NCI-H2227 (cell line): ENCODE measurements at regions not wholly inside any gene's neighbourhood (a gene's known extent, or its start where the extent isn't known, plus 50 kb on each side); places are given as distances from the start of the nearest gene placed in this dataset.

Experiments used
- DNase-seq: peaks from one replicate; lab custom pipeline; 2025; ENCODE audit not compliant: unreplicated experiment; lab: John Stamatoyannopoulos, UW

DNA sequence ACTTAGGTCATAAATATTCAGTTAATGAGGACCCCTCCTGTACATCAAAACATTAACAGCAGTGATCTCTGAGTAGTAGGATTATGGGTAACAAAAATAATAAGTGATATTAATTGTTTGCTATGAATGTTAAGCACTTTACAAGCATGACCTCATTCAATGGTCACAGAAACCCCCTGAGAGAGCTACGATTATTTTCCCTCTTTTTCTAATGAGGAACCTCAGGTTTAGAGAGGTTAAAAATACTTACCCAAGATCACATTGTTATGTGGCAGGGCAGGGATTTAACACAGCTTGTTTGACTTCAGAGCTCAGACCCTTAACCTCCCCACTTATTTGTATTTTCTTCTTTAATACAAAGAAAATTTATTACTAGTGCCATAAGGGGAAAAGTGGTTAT is 228.2 kb downstream of the TBL1XR1 start:
- DNase-seq = no peak

GRCh38 chr3:176968631-176969030 is 228.7 kb downstream of the TBL1XR1 start:
- DNase-seq = no peak

DNA sequence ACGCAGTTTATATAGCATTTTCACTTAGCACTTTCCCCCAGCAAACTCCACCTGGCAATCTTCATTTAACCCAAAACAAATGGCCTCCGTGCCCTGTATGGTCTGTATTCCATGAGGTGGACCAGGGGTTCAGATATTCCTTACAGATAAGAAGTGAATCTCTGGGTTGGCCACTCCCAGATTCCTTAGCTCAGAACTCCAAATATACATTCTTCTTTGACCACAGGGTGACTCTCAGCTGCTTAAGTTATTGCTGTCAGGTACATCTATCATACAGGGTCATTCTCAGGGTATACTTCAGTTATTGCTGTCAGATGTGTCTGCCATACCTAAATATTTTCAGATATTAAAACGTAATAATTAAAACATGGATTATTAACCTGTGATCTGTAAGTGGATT is 229.8 kb downstream of the TBL1XR1 start:
- DNase-seq = no peak

GRCh38 chr3:176964661-176965060 is 232.6 kb downstream of the TBL1XR1 start:
- no peak for DNase-seq

- no peak for DNase-seq
These were observed 235.4 kb downstream of the TBL1XR1 start for GRCh38 chr3:176961916-176962315.

DNA sequence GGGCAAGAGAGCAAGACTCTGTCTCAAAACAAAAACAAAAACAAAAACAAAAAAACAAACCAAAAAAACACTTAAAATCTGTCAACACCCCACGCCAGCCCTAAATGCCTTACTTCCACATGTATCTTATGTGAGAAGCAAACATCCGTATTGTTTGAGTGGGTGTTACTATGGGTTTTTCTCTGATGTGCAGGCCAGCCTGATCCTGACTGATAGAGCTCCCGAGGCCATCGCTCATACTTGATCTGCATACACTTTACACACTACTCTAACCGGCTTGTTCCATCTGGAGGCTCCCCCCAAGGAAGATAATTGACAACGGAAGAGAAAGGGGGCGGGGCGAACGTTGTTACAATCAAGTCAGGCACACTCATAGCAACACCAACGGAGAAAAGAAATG is 237.4 kb downstream of the TBL1XR1 start:
- no peak for DNase-seq

DNA sequence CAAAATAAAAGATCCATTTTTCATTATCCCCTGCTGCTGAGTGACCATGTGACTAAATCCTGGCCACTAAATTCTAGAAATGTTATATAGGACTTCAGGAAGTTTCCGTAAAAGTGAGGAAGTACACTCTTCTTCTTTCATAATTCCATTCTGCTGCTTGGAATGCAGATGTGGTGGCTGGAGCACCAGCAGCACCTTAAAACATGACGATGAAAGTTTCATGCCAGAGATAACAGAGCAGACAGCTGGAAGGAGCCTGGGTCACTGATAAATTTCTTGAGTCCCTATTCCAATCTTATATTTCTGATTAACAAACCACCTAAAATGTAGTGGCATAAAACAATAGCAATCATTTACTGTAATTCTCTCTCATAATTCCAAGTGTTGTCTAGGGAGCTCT is 238.7 kb downstream of the TBL1XR1 start:
- no peak for DNase-seq

DNA sequence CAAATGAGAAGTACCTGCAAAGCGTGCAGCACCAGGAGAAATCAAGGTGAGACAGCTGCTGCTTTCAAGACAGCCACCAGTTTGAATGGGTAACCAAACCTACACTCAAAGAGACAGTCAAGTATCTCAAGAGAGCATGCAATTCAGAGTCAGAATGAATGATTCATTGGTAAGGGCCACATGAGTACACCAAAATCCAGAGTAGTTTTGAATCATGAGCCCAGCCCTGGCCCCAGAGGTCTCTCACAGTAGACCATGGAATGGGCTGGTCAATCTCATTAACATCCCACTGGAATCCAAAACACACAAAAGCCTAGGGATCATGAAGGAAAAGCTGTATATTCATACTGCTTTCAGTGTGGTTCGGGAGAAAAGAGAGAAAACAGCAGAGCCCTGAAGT is 242.8 kb downstream of the TBL1XR1 start:
- DNase-seq = no peak

- DNase-seq = no peak
These were observed 243.9 kb downstream of the TBL1XR1 start for GRCh38 chr3:176953106-176954060.

DNA sequence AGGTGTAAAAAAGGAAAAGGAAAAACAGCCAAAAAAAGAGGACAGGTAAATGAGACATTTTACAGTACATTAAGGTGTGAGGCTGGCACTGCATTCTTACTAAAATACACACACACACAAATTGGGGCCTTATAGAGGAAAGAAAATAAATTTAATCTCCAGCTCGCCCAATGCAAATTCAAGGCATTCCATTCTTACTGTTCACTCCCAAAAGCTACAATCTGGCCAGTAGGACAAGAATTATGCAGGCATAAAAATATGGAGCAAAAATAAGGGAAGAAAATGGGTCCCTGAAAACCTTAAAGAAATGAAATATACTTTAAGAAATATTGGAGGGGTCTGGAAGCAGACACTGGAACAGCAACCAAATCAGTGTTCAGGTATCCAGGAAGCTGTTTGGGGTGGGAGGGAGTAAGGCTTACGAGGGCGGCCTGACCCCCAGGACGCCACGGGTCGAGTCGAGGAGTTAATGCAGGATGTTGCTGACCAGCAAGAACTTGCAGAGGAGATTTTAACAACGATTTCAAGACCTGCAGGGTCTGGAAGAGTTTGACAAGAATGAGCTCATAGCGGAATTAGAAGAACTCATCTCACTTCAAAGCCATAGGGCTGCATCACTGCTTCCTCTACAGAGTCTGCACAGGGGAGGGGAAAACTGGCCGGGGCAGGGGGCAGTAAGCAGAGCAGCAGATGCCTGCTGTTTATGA is 245.5 kb downstream of the TBL1XR1 start:
- no peak for DNase-seq

GRCh38 chr3:176951144-176951543 is 246.1 kb downstream of the TBL1XR1 start:
- no peak for DNase-seq

DNA sequence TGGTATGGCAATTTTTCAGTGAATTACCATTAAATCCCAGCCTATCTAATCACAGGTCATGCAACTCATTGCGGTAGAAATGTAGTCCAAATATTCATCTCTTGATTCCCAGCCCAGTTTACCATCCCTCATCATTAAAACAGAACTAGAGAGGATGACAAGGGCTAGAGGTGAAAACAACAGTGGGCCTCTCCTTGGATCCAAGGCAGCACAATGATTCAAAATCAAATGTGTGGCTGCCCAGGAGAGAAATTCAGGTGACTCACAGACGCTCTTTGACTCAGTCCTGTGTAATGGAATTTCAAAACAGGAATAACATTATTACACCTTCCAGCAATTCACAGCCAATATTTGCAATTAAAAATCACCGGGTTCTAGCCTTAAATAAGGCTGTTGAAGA is 246.5 kb downstream of the TBL1XR1 start:
- no peak for DNase-seq

GRCh38 chr3:176948151-176948550 is 249.1 kb downstream of the TBL1XR1 start:
- no peak for DNase-seq

DNA sequence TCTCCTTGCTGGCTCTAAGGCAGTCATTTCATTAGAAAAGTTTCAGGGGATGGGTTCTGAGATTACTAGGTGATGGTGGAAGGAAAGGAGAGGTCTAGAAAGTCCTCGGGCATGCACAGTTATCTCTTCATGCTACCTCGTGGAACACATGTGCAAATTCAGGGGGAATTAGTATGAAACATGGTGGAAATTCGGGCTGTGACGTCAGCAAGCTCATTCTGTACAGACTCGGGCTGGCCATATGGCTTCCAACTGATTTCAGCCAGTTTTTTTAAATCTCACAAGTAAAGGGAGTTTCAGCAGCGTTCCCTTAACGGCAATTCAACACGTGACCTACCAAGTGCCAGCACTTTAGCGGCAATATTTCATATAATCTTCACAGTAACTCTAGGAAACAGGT is 251.1 kb downstream of the TBL1XR1 start:
- DNase-seq = no peak

DNA sequence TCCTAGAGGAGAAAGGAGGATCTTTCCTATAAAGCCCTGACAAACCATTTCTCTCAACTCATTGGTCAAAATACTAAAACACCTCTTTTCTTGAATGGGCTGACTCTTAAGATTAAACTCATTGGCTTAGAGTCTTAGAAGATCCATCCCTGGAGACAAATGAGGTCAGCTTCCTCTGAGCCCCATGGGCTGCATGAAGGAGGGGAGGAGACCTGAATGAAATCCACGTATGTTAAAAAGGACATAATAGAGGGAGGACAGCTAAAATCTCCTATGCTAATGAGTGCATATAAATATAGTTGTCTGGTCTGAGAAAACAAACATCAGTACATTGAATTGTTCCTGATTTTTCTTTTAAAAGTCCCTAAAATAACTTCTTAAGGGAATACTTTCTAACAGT is 255.0 kb downstream of the TBL1XR1 start:
- DNase-seq = no peak

DNA sequence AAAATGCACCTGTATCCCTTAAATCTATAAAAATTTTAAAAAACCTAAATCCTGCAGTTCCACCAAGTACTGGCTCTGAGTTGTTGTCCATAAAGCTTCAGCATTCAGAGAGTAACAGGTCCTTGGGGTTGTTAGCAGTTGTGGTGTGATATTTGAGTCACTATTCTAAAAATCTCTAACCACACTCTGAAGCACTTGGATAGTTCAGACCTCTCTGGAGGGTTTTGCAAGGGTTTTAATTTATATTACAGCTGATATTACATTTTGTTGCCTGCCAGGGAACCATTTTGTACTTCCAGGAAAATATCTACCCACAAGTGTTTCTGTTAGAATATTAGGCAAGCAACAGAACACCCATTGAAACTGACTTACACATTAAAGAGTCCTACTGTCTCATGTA is 255.6 kb downstream of the TBL1XR1 start:
- DNase-seq = no peak

DNA sequence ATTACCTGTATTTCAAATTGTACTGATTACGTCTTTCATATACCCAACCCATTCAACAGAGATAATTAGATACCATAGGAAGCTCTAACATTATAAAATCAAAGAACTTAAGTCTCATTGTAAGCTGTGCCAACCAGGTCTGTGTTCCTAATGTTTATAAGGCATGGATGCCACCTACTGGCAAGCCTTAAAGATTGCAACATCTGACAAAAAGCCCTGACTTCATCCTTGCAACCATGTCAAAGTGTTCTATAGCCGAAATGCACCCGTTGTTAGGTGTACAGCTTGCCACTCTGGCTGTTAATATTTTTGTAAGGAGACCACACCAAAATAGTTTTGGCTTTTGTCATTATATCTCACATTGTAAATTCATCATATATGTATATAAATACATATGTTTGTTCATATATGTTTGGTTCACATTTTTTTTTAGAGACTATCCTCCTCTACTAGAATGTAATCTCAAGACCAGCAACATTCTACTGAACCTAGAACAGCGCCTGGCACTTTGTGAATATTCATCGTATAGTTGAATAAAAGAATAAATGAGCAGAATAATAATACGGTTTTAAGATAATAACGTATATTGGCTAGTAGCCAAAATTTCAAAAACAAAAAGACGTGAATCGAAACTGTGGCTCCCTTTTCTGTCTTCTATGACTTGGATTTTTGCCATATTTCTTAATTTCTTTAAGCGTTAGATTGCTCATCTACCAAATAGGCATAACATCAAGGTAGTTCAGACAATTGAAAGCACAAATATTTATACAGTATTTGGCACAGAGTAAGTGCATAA is 258.1 kb downstream of the TBL1XR1 start:
- DNase-seq = peak; percentile 84

- no peak for DNase-seq
These were observed 259.3 kb downstream of the TBL1XR1 start for GRCh38 chr3:176937994-176938393.

DNA sequence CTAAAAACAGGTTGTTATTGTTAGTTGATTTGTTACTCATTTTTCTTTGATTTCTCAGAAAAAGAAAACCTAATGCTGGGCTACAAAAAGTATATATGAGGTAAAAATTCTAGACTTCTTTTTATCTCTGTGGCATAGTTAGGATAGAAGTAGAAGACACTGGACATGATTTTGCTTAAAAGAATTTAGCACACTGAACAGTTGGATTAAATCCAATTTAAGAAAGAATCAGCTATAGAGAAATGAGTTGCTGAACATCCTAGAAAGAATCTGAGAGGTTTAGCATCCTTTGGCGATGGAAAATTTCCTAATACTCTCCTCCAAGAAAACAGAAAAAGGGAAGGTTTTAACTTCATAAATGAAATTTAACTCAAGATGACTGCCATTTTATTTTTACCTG is 259.7 kb downstream of the TBL1XR1 start:
- DNase-seq = no peak

GRCh38 chr3:176935194-176935888 is 261.9 kb downstream of the TBL1XR1 start:
- DNase-seq = no peak

- no peak for DNase-seq
These were observed 262.6 kb downstream of the TBL1XR1 start for GRCh38 chr3:176934698-176935097.
